K562 (cell line): ENCODE measurements at regions not wholly inside any gene's neighbourhood (a gene's known extent, or its start where the extent isn't known, plus 50 kb on each side); places are given as distances from the start of the nearest gene placed in this dataset.

Experiments
- ATAC-seq: fragments of 200-7000 bp; cut with Tn5 transposase; 3 replicates; pipeline ENCODE4 v1.9.1; 2020; ENCODE audit warnings: moderate library complexity
- BruUV-seq: library from RNA; stranded (reverse); fragments of 400-500 nt; replicated peaks from 2 replicates; lab custom pipeline; 2021; lab: Mats Ljungman, UMichigan
- CTCF ChIA-PET: fragments of 300-600 bp; formaldehyde crosslinking; extraction: SDS; loops from one replicate; lab custom pipeline; 2021; ENCODE audit warnings: low intra/inter-chr PET ratio; lab: Yijun Ruan, JAX
- POLR2A ChIA-PET: fragments of 300-600, 350-650 bp; sonication (Branson Sonifier 250); formaldehyde crosslinking; extraction: SDS; loops from one replicate; lab custom pipeline; 2021; ENCODE audit warnings: antibody characterized with exemption, inconsistent platforms; lab: Yijun Ruan, JAX
- DNase-seq, 4 experiments: peaks; one replicate each; pipeline versions ENCODE4 v3.0.0 to v3.0.0-alpha.2; 2011 to 2018; ENCODE audit warnings: low spot score in 3 of 4, mixed read lengths in 3 of 4; ENCODE audit errors: extremely low read depth in 1 of 4
- FAIRE-seq: peaks from 2 replicates; lab custom pipeline; 2011; peaks lifted over from hg19 to GRCh38; lab: Jason Lieb, UNC
- H2AFZ ChIP-seq: 2 replicates; pipeline ENCODE4 v1.6.0; 2011; ENCODE audit warnings: low read depth, low read length, control low read depth, inconsistent platforms
- H3K27ac ChIP-seq: fragments of 200-600 bp; 3 replicates; pipeline ENCODE4 v1.8.0; 2011; ENCODE audit warnings: low read depth, mild to moderate bottlenecking, control low read depth, inconsistent platforms, low read length, moderate library complexity, mixed read lengths; ENCODE audit errors: extremely low read depth
- H3K27me3 ChIP-seq, 2 experiments: fragments of 300-600 bp in 1 of 2; 2 replicates in 1 of 2; 3 replicates in 1 of 2; pipeline versions ENCODE4 v1.6.0 to v1.8.0; 2011; ENCODE audit warnings: inconsistent platforms in 2 of 2, low read length in 2 of 2, mild to moderate bottlenecking in 1 of 2, mixed read lengths in 1 of 2, moderate library complexity in 1 of 2; ENCODE audit not compliant: control insufficient read depth in 2 of 2, insufficient read depth in 2 of 2
- H3K36me3 ChIP-seq: fragments of 300-600 bp; 3 replicates; pipeline ENCODE4 v1.8.0; 2011; ENCODE audit warnings: mild to moderate bottlenecking, low read length, inconsistent platforms; ENCODE audit not compliant: control insufficient read depth, insufficient read depth
- H3K4me1 ChIP-seq, 2 experiments: fragments of 200-600 bp in 1 of 2; replicated peaks in 1 of 2; 2 replicates in 1 of 2; 3 replicates in 1 of 2; pipeline versions ENCODE4 v1.5.1 to v1.8.0; 2011; ENCODE audit warnings: inconsistent platforms in 2 of 2, low read length in 2 of 2, mild to moderate bottlenecking in 1 of 2, mixed read lengths in 1 of 2, moderate library complexity in 1 of 2; ENCODE audit not compliant: control insufficient read depth in 2 of 2, insufficient read depth in 2 of 2
- H3K4me2 ChIP-seq: 2 replicates; pipeline ENCODE4 v1.6.1; 2011; ENCODE audit warnings: low read length, control low read depth, inconsistent platforms, mixed read lengths; ENCODE audit not compliant: insufficient read depth
- H3K4me3 ChIP-seq: fragments of 200-600 bp; sonication (generic), shearing (Covaris generic); 2 replicates; pipeline ENCODE4 v1.5.1; 2016; ENCODE audit warnings: control low read depth, inconsistent platforms
- H3K79me2 ChIP-seq: fragments of 200-600 bp; 3 replicates; pipeline ENCODE4 v1.8.0; 2011; ENCODE audit warnings: low read length, inconsistent platforms; ENCODE audit not compliant: control insufficient read depth, insufficient read depth
- H3K9ac ChIP-seq, 2 experiments: 2 replicates each; pipeline versions ENCODE4 v1.6.0 to v1.6.1; 2011; ENCODE audit warnings: low read depth in 2 of 2, low read length in 2 of 2, control low read depth in 1 of 2, inconsistent platforms in 1 of 2, mild to moderate bottlenecking in 1 of 2, mixed read lengths in 1 of 2; ENCODE audit not compliant: insufficient read depth in 1 of 2
- H3K9me1 ChIP-seq: one replicate; pipeline ENCODE4 v1.6.0; 2011; ENCODE audit warnings: inconsistent platforms, mild to moderate bottlenecking, low read length, moderate library complexity; ENCODE audit not compliant: control insufficient read depth, insufficient read depth
- H3K9me3 ChIP-seq: replicated peaks from 2 replicates; pipeline ENCODE4 v1.5.1; 2011; ENCODE audit warnings: low read depth, low read length, inconsistent platforms; ENCODE audit not compliant: control insufficient read depth, insufficient read depth
- H4K20me1 ChIP-seq: replicated peaks from 2 replicates; pipeline ENCODE4 v1.6.1; 2011; ENCODE audit warnings: low read length, inconsistent platforms, mixed read lengths; ENCODE audit not compliant: control insufficient read depth, insufficient read depth
- DACH1 ChIP-seq: fragments of 450-650 bp; IDR thresholded peaks from 2 replicates; pipeline ENCODE4 v1.6.1; 2018; ENCODE audit not compliant: partially characterized antibody
- MXD1 ChIP-seq: fragments of 250-450 bp; sonication (Bioruptor Pico); IDR thresholded peaks from 2 replicates; pipeline ENCODE4 v1.8.0; 2021; ENCODE audit warnings: borderline replicate concordance, mild to moderate bottlenecking, moderate library complexity; ENCODE audit not compliant: poor library complexity, severe bottlenecking
- PCBP2 ChIP-seq: fragments of 200-400 bp; formaldehyde crosslinking; IDR thresholded peaks from 2 replicates; pipeline ENCODE4 v1.6.1; 2018; ENCODE audit warnings: low read length, low read depth, mild to moderate bottlenecking, moderate library complexity; ENCODE audit not compliant: poor library complexity, severe bottlenecking
- RBFOX2 ChIP-seq: fragments of 200-400 bp; formaldehyde crosslinking; IDR thresholded peaks from 2 replicates; pipeline ENCODE4 v1.6.1; 2017; ENCODE audit warnings: low read depth, mild to moderate bottlenecking, low read length, moderate library complexity
- RREB1 ChIP-seq: fragments of 250-450 bp; sonication (Bioruptor Pico); IDR thresholded peaks from 2 replicates; pipeline ENCODE4 v1.4.0; 2020
- SAFB2 ChIP-seq: fragments of 200-400 bp; formaldehyde crosslinking; IDR thresholded peaks from 2 replicates; pipeline ENCODE4 v1.6.1; 2018; ENCODE audit warnings: borderline replicate concordance, low read length, low read depth, moderate library complexity; ENCODE audit not compliant: severe bottlenecking
- TBP ChIP-seq: optimal IDR thresholded peaks from 2 replicates; pipeline ENCODE3; 2011; ENCODE audit warnings: low read depth, low read length, improper control_type of control experiment
- ZNF121 ChIP-seq: sonication (generic); formaldehyde crosslinking; conservative IDR thresholded peaks from 2 replicates; pipeline ENCODE4 v1.8.0; 2022; ENCODE audit warnings: missing genetic modification reagents
- ZNF445 ChIP-seq: fragments of 250-450 bp; sonication (Bioruptor Pico); IDR thresholded peaks from 2 replicates; pipeline ENCODE4 v1.4.0; 2020; ENCODE audit warnings: low read depth, mild to moderate bottlenecking, moderate library complexity
- ZNF707 ChIP-seq: fragments of 250-450 bp; sonication (Bioruptor Pico); conservative IDR thresholded peaks from 2 replicates; pipeline ENCODE4 v1.8.0; 2022; ENCODE audit warnings: inconsistent platforms, mild to moderate bottlenecking, moderate library complexity
- WGBS: fragments of 100-300 bp; shearing (Covaris generic); methylation state at CpG from one replicate; pipeline ENCODE4 v1.1.6; 2016; ENCODE audit warnings: low coverage, mixed read lengths; ENCODE audit not compliant: insufficient coverage; ENCODE audit errors: missing lambda C conversion rate; 5-methylcytosine and 5-hydroxymethylcytosine counted together
- in situ Hi-C: fragments of 300-500 bp; cut with MboI; formaldehyde crosslinking; loops from 4 replicates; pipeline ENCODE4 v1.15.0; 2018; ENCODE audit warnings: inconsistent platforms, mixed read lengths
- intact Hi-C: fragments of 100-400 bp; cut with micrococcal nuclease; formaldehyde crosslinking; loops from 2 replicates; pipeline ENCODE4 v1.14.2; 2022

GRCh38 chr22:27669798-27670599 lies 131.6 kb downstream of the MN1 start (continued):
- TF ChIP-seq RBFOX2: peak; percentile 9
- TF ChIP-seq ZNF707 (CRISPR knock-in tag): no peak
- TF ChIP-seq PCBP2: no peak
- no peak for TF ChIP-seq ZNF121 (CRISPR knock-in tag)

- Histone ChIP-seq H3K4me1 (peaks cover 30 to 44% of the 10 kb centered on the region in 2 experiments), H3K4me2 (peak overlapping the region; percentile 73), H3K79me2 (no peaks in the 10 kb centered on the region), H3K27ac (peak overlapping the region; percentile 89), H3K9me3 (peaks cover 3% of the 10 kb centered on the region; the same call in 1 of the 2 replicates), H2AFZ (peak overlapping the region; percentile 95), H4K20me1 (no peaks in the 10 kb centered on the region), H3K27me3 (no peaks in the 10 kb centered on the region), H3K36me3 (no peaks in the 10 kb centered on the region), H3K9me1 (no peaks in the 10 kb centered on the region), H3K9ac (peak overlapping the region; percentile 86 to 93), H3K4me3 (peak overlapping the region; percentile 35)
- BruUV-seq: TSS peak; percentile 84
- ATAC-seq (peak; percentile 90), FAIRE-seq (peak; percentile 76), DNase-seq (peak; percentile 79 to 89 (median 81))
- intact Hi-C loops (no loop called here), in situ Hi-C loops (no loop called here)
- CTCF ChIA-PET: no interaction called here
- WGBS: 6% methylated on average over 8 of the region's 16 CpGs
- POLR2A ChIA-PET: interaction anchor here (0.6 kb wide), 2 partner anchors 11 to 13 kb away, joined by 3 read pairs; no protein-coding TSS in a partner anchor
- TF ChIP-seq TBP (peak; percentile 21), DACH1 (no peak), ZNF445 (CRISPR knock-in tag) (no peak), RREB1 (CRISPR knock-in tag) (no peak), SAFB2 (no peak), MXD1 (CRISPR knock-in tag) (no peak)
Observed at GRCh38 chr22:27670701-27671412, 130.7 kb downstream of the MN1 start.
